Gastrocnemius medialis (tissue), 4 donors: ENCODE measurements at regions not wholly inside any gene's neighbourhood (a gene's known extent, or its start where the extent isn't known, plus 50 kb on each side); places are given as distances from the start of the nearest gene placed in this dataset.

Source experiments
- CTCF ChIP-seq, 5 experiments: fragments of 450-650 bp in 3 of 5; fragments of 200-600 bp in 2 of 5; sonication (generic) in 2 of 5; IDR thresholded peaks in 4 of 5; conservative IDR thresholded peaks in 1 of 5; 1 replicate in 4 of 5; 2 replicates in 1 of 5; pipeline ENCODE4 v1.5.1; 2016 to 2019; ENCODE audit warnings: antibody characterized with exemption in 5 of 5, mild to moderate bottlenecking in 3 of 5, moderate library complexity in 3 of 5
- POLR2A ChIP-seq, 2 donors: fragments of 450-650 bp; IDR thresholded peaks; one replicate each; pipeline ENCODE4 v1.6.1; 2017; ENCODE audit warnings: antibody characterized with exemption in 2 of 2, mild to moderate bottlenecking in 2 of 2, moderate library complexity in 2 of 2

GRCh38 chr14:82562881-82563280 is 1029.2 kb upstream of the SEL1L start:
- TF ChIP-seq CTCF (IDR thresholded peaks at IDR 0.05 in 4 of 5, conservative IDR thresholded peaks at IDR 0.05 in 1 of 5) = no peak
- TF ChIP-seq POLR2A (IDR thresholded peaks at IDR 0.05) = no peak
